Mucosa of descending colon (tissue), 3 donors: ENCODE measurements at regions not wholly inside any gene's neighbourhood (a gene's known extent, or its start where the extent isn't known, plus 50 kb on each side); places are given as distances from the start of the nearest gene placed in this dataset.

Experiments used
- ATAC-seq: fragments of 200-7000 bp; cut with Tn5 transposase; one replicate; pipeline ENCODE4 v1.9.1; 2020; ENCODE audit warnings: mild to moderate bottlenecking, moderate library complexity
- DNase-seq, 3 donors: peaks; one replicate each; pipeline ENCODE4 v3.0.0-alpha.2; 2020
- H3K36me3 ChIP-seq: fragments of 200-600 bp; one replicate; pipeline ENCODE4 v1.8.0; 2021; ENCODE audit warnings: low read depth, mild to moderate bottlenecking
- H3K4me1 ChIP-seq: fragments of 200-600 bp; one replicate; pipeline ENCODE4 v1.8.0; 2021; ENCODE audit warnings: low read depth, mild to moderate bottlenecking
- H3K4me3 ChIP-seq: fragments of 200-600 bp; one replicate; pipeline ENCODE4 v1.8.0; 2021; ENCODE audit warnings: mild to moderate bottlenecking
- H3K9me3 ChIP-seq: fragments of 200-600 bp; one replicate; pipeline ENCODE4 v1.8.0; 2021; ENCODE audit warnings: mild to moderate bottlenecking
- CTCF ChIP-seq: fragments of 200-600 bp; IDR thresholded peaks from one replicate; pipeline ENCODE4 v1.8.0; 2022; ENCODE audit warnings: antibody characterized with exemption, mild to moderate bottlenecking
- intact Hi-C, 2 donors: fragments of 100-400 bp; cut with DNase I in 1 of 2; cut with micrococcal nuclease in 1 of 2; formaldehyde crosslinking; loops; one replicate each; pipeline versions ENCODE4 v1.11.0 to v1.11.1; 2022; cut with DNase I, micrococcal nuclease
- donor health status: DM: no; HTN: no; CAD: no; lungs with moderate emphysema.
- donor health status: DM: no; HTN: no; CAD: no.
- donor health status: DM: no; HTN: yes; CAD: no.

DNA sequence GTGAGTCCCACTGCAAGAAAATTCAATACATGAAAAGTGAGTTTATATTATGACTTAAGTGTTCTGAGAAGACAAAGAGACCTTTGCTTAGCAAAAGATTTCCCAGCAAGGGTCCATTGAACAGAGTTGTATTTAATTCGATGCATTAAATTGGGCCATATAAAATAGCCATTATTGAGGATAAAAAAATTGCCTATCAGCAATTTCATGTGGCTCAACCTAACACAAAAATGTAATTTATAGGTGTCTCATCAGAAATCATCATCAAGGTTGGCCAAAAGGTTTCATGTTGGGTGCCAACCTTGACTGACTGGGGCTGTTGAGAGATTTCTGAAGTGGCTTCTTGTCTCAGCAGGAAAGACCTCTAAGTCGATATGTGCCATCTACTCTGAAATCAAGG lies 84.8 kb upstream of the TOX3 start:
- DNase-seq (no peak), ATAC-seq (no peak)
- Histone ChIP-seq H3K4me3 (no peak overlapping the region), H3K36me3 (no peaks in the 10 kb centered on the region), H3K9me3 (peaks cover 4% of the 10 kb centered on the region), H3K4me1 (no peaks in the 10 kb centered on the region)
- intact Hi-C loops: no loop called here
- TF ChIP-seq CTCF: no peak

GRCh38 chr16:52630711-52631110 lies 83.8 kb upstream of the TOX3 start:
- no peak for ATAC-seq
- H3K36me3 ChIP-seq: no peaks in the 10 kb centered on the region
- no peak for DNase-seq
- no peaks in the 10 kb centered on the region for H3K9me3 ChIP-seq
- no peak for TF ChIP-seq CTCF
- no peak overlapping the region for H3K4me3 ChIP-seq
- intact Hi-C loops: no loop called here
- H3K4me1 ChIP-seq: no peaks in the 10 kb centered on the region

- Histone ChIP-seq H3K9me3 (no peaks in the 10 kb centered on the region), H3K4me1 (no peaks in the 10 kb centered on the region), H3K4me3 (no peak overlapping the region), H3K36me3 (no peaks in the 10 kb centered on the region)
- DNase-seq: no peak
- no peak for TF ChIP-seq CTCF
- ATAC-seq: no peak
- intact Hi-C loops: no loop called here
These were observed 82.4 kb upstream of the TOX3 start for GRCh38 chr16:52629296-52629695.

GRCh38 chr16:52624891-52625290 lies 77.9 kb upstream of the TOX3 start:
- H3K4me3 ChIP-seq: no peak overlapping the region
- no peaks in the 10 kb centered on the region for H3K36me3 ChIP-seq
- TF ChIP-seq CTCF: no peak
- no peaks in the 10 kb centered on the region for H3K9me3 ChIP-seq
- ATAC-seq (no peak), DNase-seq (no peak)
- intact Hi-C loops: no loop called here
- no peaks in the 10 kb centered on the region for H3K4me1 ChIP-seq

- intact Hi-C loops: no loop called here
- no peaks in the 10 kb centered on the region for H3K9me3 ChIP-seq
- ATAC-seq (no peak), DNase-seq (no peak)
- no peak overlapping the region for H3K4me3 ChIP-seq
- TF ChIP-seq CTCF: no peak
- no peaks in the 10 kb centered on the region for H3K36me3 ChIP-seq
- H3K4me1 ChIP-seq: no peaks in the 10 kb centered on the region
These were observed 74.7 kb upstream of the TOX3 start for GRCh38 chr16:52621651-52622050.

- Histone ChIP-seq H3K4me1 (no peaks in the 10 kb centered on the region), H3K9me3 (no peaks in the 10 kb centered on the region), H3K36me3 (no peaks in the 10 kb centered on the region), H3K4me3 (no peak overlapping the region)
- intact Hi-C loops: no loop called here
- no peak for DNase-seq
- no peak for TF ChIP-seq CTCF
- no peak for ATAC-seq
These were observed 72.0 kb upstream of the TOX3 start for GRCh38 chr16:52618753-52619497.
